ENCODE measurements at regions not wholly inside any gene's neighbourhood (a gene's known extent, or its start where the extent isn't known, plus 50 kb on each side); places are given as distances from the start of the nearest gene placed in this dataset.

GRCh38 chr4:122050841-122051240 lies 99.0 kb upstream of the TRPC3 start:
- H3K4me3 Mint-ChIP-seq = no peak overlapping the region
- ATAC-seq = no peak
- ChIA-PET POLR2A (no interaction called here), CTCF (no interaction called here)
- H3K27me3 Mint-ChIP-seq = peaks cover 7% of the 10 kb centered on the region
- TF ChIP-seq CTCF (IDR thresholded peaks at IDR 0.05) = no peak
- H3K27ac Mint-ChIP-seq = no peak overlapping the region
- H3K9me3 Mint-ChIP-seq = no peaks in the 10 kb centered on the region
- no peaks in the 10 kb centered on the region for H3K36me3 Mint-ChIP-seq (ENCODE audit: low read depth)
- DNase-seq = no peak
- H3K4me1 Mint-ChIP-seq (ENCODE audit: low read depth) = no peaks in the 10 kb centered on the region
- intact Hi-C loops (cut with micrococcal nuclease) = no loop called here

DNA sequence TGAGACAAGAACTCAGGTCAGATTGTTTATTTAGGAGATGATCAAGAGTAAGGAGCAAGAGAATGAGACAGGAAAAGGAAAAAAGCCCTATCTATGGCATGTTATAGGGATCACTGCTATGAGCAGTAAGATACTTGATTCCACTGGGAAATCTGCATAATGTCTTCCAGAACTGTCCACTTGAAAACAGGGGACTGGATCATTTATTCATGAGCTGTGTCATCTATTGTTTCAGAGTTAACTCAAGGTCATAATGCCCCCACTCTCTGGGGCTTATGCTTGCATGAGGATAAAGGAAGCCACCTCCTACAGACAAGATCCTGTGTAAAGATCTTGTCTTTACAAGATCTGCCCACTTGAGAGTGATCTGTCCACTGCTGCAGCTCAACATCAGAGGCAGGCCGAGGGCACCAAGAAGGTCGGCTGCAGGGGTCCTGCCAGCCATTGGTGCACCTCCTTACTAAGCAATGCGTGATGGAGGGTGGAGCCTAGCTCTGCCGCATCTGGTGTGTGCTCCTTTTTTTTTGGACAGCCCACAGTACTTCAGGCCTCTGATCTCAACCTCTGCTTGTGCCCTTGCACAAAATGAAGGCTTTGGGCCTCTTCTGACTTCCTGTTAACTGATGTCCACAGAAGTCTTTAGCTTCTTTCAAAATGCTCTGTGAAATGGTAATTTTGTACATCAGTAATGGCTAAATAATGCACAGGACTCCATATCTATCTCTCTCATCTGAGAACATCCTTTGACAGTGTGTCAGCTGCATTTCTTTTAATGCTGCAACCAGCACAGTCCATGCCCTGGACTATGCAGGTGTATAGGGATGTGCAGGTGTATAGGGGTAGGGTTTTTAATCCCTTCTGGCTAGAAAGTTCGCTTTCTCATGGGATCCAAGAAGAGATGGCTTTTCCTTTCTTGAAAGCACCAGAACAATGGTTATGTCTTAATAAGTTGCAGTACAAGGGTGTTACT lies 95.9 kb upstream of the TRPC3 start:
- ChIA-PET POLR2A (no interaction called here), CTCF (no interaction called here)
- no peak overlapping the region for H3K27ac Mint-ChIP-seq
- H3K9me3 Mint-ChIP-seq = no peaks in the 10 kb centered on the region
- no peak for DNase-seq
- peaks cover 5% of the 10 kb centered on the region for H3K27me3 Mint-ChIP-seq
- TF ChIP-seq CTCF (IDR thresholded peaks at IDR 0.05) = no peak
- intact Hi-C loops (cut with micrococcal nuclease) = no loop called here
- no peak overlapping the region for H3K4me3 Mint-ChIP-seq
- no peaks in the 10 kb centered on the region for H3K36me3 Mint-ChIP-seq (ENCODE audit: low read depth)
- no peak for ATAC-seq
- H3K4me1 Mint-ChIP-seq (ENCODE audit: low read depth) = no peaks in the 10 kb centered on the region

- POLR2A ChIA-PET = no interaction called here
- Mint-ChIP-seq H3K27ac (no peak overlapping the region), H3K4me3 (no peak overlapping the region), H3K36me3 (ENCODE audit: low read depth) (no peaks in the 10 kb centered on the region), H3K4me1 (ENCODE audit: low read depth) (no peaks in the 10 kb centered on the region), H3K27me3 (peaks cover 7% of the 10 kb centered on the region), H3K9me3 (no peaks in the 10 kb centered on the region)
- no peak for TF ChIP-seq CTCF (IDR thresholded peaks at IDR 0.05)
- intact Hi-C loops (cut with micrococcal nuclease) = no loop called here
- ATAC-seq (no peak), DNase-seq (no peak)
- CTCF ChIA-PET = no interaction called here
Measured at GRCh38 chr4:122046255-122046654, 94.4 kb upstream of the TRPC3 start.

- intact Hi-C loops (cut with micrococcal nuclease) = no loop called here
- CTCF ChIA-PET = no interaction called here
- Mint-ChIP-seq H3K4me3 (no peak overlapping the region), H3K27ac (no peak overlapping the region), H3K4me1 (ENCODE audit: low read depth) (no peaks in the 10 kb centered on the region), H3K36me3 (ENCODE audit: low read depth) (no peaks in the 10 kb centered on the region), H3K27me3 (peaks cover 11% of the 10 kb centered on the region), H3K9me3 (no peaks in the 10 kb centered on the region)
- no peak for TF ChIP-seq CTCF (IDR thresholded peaks at IDR 0.05)
- DNase-seq (peak; percentile 13), ATAC-seq (no peak)
- POLR2A ChIA-PET = no interaction called here
Measured at GRCh38 chr4:122045533-122045932, 93.7 kb upstream of the TRPC3 start.

DNA sequence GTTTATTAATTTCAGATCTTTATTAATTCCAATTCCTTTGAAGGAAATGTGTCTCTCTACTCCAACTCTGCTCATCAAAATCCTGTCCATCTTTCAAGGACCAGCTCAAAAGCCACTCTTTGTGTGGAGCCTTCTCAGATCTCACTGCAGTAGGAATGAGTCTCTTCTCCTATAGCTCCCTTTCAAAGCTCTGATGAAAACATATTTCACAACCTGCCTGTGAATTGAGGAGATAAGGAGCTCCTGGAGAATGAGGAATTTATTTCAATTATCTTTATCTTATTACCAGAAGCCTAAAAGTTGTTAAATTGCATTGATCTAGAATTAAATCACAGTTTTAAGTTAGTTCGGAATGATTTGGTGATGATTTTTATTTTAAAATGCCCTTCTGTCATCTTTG lies 92.6 kb upstream of the TRPC3 start:
- no peaks in the 10 kb centered on the region for H3K9me3 Mint-ChIP-seq
- CTCF ChIA-PET = interaction anchor here (1.5 kb wide), 1 partner anchor 14 kb away, joined by 3 read pairs; no protein-coding TSS in a partner anchor
- TF ChIP-seq CTCF (IDR thresholded peaks at IDR 0.05) = no peak

More for the DNA sequence above, 92.6 kb upstream of the TRPC3 start:
- H3K27ac Mint-ChIP-seq = no peak overlapping the region
- DNase-seq = no peak
- peaks cover 11% of the 10 kb centered on the region for H3K27me3 Mint-ChIP-seq
- no peak overlapping the region for H3K4me3 Mint-ChIP-seq
- POLR2A ChIA-PET = no interaction called here
- no peaks in the 10 kb centered on the region for H3K4me1 Mint-ChIP-seq (ENCODE audit: low read depth)
- ATAC-seq = no peak
- intact Hi-C loops (cut with micrococcal nuclease) = no loop called here
- H3K36me3 Mint-ChIP-seq (ENCODE audit: low read depth) = no peaks in the 10 kb centered on the region
